ENCODE measurements at regions not wholly inside any gene's neighbourhood (a gene's known extent, or its start where the extent isn't known, plus 50 kb on each side); places are given as distances from the start of the nearest gene placed in this dataset.
"Not testable (repeated sequence)": the region's sequence is repeated elsewhere in the genome, so short reads cannot be mapped to it uniquely, and the experiment has no call there.

GRCh38 chr7:67923286-67923685 is 926.7 kb downstream of the TYW1 start:
- no peak for TF ChIP-seq CTCF (conservative IDR thresholded peaks at IDR 0.05; ENCODE audit: low read depth, low read length)
- no peaks in the 10 kb centered on the region for H4K20me1 ChIP-seq (ENCODE audit: insufficient read depth)
- H3K27ac ChIP-seq, result no peak overlapping the region
- H3K4me3 ChIP-seq (IDR thresholded peaks at IDR 0.05; ENCODE audit: insufficient read depth, low read depth, low read length), result no peak overlapping the region
- H3K9ac ChIP-seq, result no peak overlapping the region
- no peak overlapping the region for H3K4me2 ChIP-seq
- H3K36me3 ChIP-seq (ENCODE audit: insufficient read depth), result no peaks in the 10 kb centered on the region
- H2AFZ ChIP-seq (ENCODE audit: low read depth), result no peak overlapping the region
- no peaks in the 10 kb centered on the region for H3K79me2 ChIP-seq (ENCODE audit: insufficient read depth, low read depth)
- peaks cover 2% of the 10 kb centered on the region for H3K4me1 ChIP-seq (ENCODE audit: low read depth, poor library complexity, severe bottlenecking)
- H3K27me3 ChIP-seq (ENCODE audit: insufficient read depth, low read depth), result no peaks in the 10 kb centered on the region

- no peak overlapping the region for H3K4me2 ChIP-seq
- no peak overlapping the region for H3K27ac ChIP-seq
- no peak for TF ChIP-seq CTCF (conservative IDR thresholded peaks at IDR 0.05; ENCODE audit: low read depth, low read length)
- H3K9ac ChIP-seq, result no peak overlapping the region
- H2AFZ ChIP-seq (ENCODE audit: low read depth), result no peak overlapping the region
- no peaks in the 10 kb centered on the region for H3K36me3 ChIP-seq (ENCODE audit: insufficient read depth)
- no peaks in the 10 kb centered on the region for H3K4me1 ChIP-seq (ENCODE audit: low read depth, poor library complexity, severe bottlenecking)
- no peaks in the 10 kb centered on the region for H3K27me3 ChIP-seq (ENCODE audit: insufficient read depth, low read depth)
- H4K20me1 ChIP-seq (ENCODE audit: insufficient read depth), result no peaks in the 10 kb centered on the region
- H3K4me3 ChIP-seq (IDR thresholded peaks at IDR 0.05; ENCODE audit: insufficient read depth, low read depth, low read length), result no peak overlapping the region
- H3K79me2 ChIP-seq (ENCODE audit: insufficient read depth, low read depth), result no peaks in the 10 kb centered on the region
Observed at GRCh38 chr7:67928141-67928540, 931.5 kb downstream of the TYW1 start.

GRCh38 chr7:67936447-67936846 is 939.8 kb downstream of the TYW1 start:
- not testable (repeated sequence) for H3K4me3 ChIP-seq (IDR thresholded peaks at IDR 0.05; ENCODE audit: insufficient read depth, low read depth, low read length); H3K9ac ChIP-seq; H4K20me1 ChIP-seq (ENCODE audit: insufficient read depth); H3K4me1 ChIP-seq (ENCODE audit: low read depth, poor library complexity, severe bottlenecking); H3K4me2 ChIP-seq; H3K36me3 ChIP-seq (ENCODE audit: insufficient read depth); H3K27me3 ChIP-seq (ENCODE audit: insufficient read depth, low read depth); H2AFZ ChIP-seq (ENCODE audit: low read depth); H3K27ac ChIP-seq; H3K79me2 ChIP-seq (ENCODE audit: insufficient read depth, low read depth)

DNA sequence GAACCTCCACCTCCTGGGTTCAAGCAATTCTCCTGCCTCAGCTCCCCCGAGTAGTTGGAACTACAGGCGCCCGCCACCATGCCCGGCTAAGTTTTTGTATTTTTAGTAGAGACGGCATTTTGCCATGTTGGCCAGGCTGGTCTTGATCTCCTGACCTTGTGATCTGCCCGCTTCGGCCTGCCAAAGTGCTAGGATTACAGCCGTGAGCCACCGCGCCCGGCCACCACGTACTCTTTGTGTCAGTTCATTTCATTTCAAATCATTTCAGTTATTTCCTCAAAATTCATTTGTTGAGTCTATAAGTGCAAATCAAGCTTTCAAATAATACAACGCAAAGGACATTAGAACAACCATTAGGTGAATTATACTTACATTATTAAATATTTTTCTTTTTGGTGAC is 943.8 kb downstream of the TYW1 start:
- Histone ChIP-seq H3K36me3 (ENCODE audit: insufficient read depth) (no peaks in the 10 kb centered on the region), H3K4me1 (ENCODE audit: low read depth, poor library complexity, severe bottlenecking) (no peaks in the 10 kb centered on the region), H3K27me3 (ENCODE audit: insufficient read depth, low read depth) (no peaks in the 10 kb centered on the region), H3K27ac (no peak overlapping the region), H4K20me1 (ENCODE audit: insufficient read depth) (no peaks in the 10 kb centered on the region), H3K4me2 (no peak overlapping the region), H3K9ac (no peak overlapping the region), H3K79me2 (ENCODE audit: insufficient read depth, low read depth) (no peaks in the 10 kb centered on the region), H2AFZ (ENCODE audit: low read depth) (no peak overlapping the region), H3K4me3 (IDR thresholded peaks at IDR 0.05; ENCODE audit: insufficient read depth, low read depth, low read length) (no peak overlapping the region)
- no peak for TF ChIP-seq CTCF (conservative IDR thresholded peaks at IDR 0.05; ENCODE audit: low read depth, low read length)

DNA sequence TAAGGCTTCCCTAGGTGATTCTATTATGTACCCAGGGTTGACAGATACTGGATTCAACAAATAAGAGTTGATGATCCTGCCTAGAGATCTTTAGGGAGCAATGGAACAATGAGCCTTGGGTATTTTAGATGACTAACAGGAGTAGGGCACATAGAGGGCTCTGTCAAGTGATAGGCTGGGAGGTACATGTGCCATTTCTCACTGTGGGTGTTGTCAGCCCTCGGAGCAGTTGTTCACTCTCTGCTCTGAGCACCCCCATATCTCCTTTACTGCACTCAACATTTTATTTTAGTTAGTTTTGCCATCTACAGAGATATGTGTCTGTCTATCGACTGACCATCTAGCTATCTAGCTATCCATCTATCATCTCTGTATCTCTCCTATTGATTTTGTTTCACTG is 950.6 kb downstream of the TYW1 start:
- H3K4me2 ChIP-seq, result no peak overlapping the region
- no peak overlapping the region for H3K9ac ChIP-seq
- TF ChIP-seq CTCF (conservative IDR thresholded peaks at IDR 0.05; ENCODE audit: low read depth, low read length), result no peak
- no peaks in the 10 kb centered on the region for H3K36me3 ChIP-seq (ENCODE audit: insufficient read depth)
- H4K20me1 ChIP-seq (ENCODE audit: insufficient read depth), result no peaks in the 10 kb centered on the region
- no peak overlapping the region for H3K4me3 ChIP-seq (IDR thresholded peaks at IDR 0.05; ENCODE audit: insufficient read depth, low read depth, low read length)
- H3K4me1 ChIP-seq (ENCODE audit: low read depth, poor library complexity, severe bottlenecking), result no peaks in the 10 kb centered on the region
- H3K27me3 ChIP-seq (ENCODE audit: insufficient read depth, low read depth), result no peaks in the 10 kb centered on the region
- H3K27ac ChIP-seq, result no peak overlapping the region
- H2AFZ ChIP-seq (ENCODE audit: low read depth), result no peak overlapping the region
- no peaks in the 10 kb centered on the region for H3K79me2 ChIP-seq (ENCODE audit: insufficient read depth, low read depth)
